RWPE2 (cell line): ENCODE measurements at regions not wholly inside any gene's neighbourhood (a gene's known extent, or its start where the extent isn't known, plus 50 kb on each side); places are given as distances from the start of the nearest gene placed in this dataset.

Experiments
- ATAC-seq: fragments of 200-7000 bp; cut with Tn5 transposase; 3 replicates; pipeline ENCODE4 v1.9.1; 2021; ENCODE audit warnings: low read depth
- DNase-seq: peaks from one replicate; pipeline ENCODE4 v3.0.0-alpha.2; 2020; ENCODE audit warnings: low spot score
- H3K27ac ChIP-seq: fragments of 450-650 bp; 2 replicates; pipeline ENCODE4 v1.5.1; 2017; ENCODE audit warnings: mild to moderate bottlenecking; ENCODE audit not compliant: poor library complexity, severe bottlenecking
- H3K27me3 ChIP-seq: fragments of 250-450 bp; sonication (Bioruptor Pico); 2 replicates; pipeline ENCODE4 v1.5.1; 2021; ENCODE audit warnings: mild to moderate bottlenecking, moderate library complexity; ENCODE audit not compliant: insufficient read depth, poor library complexity, severe bottlenecking
- H3K36me3 ChIP-seq: fragments of 250-450 bp; sonication (Bioruptor Pico); 2 replicates; pipeline ENCODE4 v1.5.1; 2020; ENCODE audit warnings: low read depth, mild to moderate bottlenecking, moderate library complexity
- H3K4me1 ChIP-seq: fragments of 250-450 bp; sonication (Bioruptor Pico); 2 replicates; pipeline ENCODE4 v1.5.1; 2021; ENCODE audit warnings: mild to moderate bottlenecking, moderate library complexity; ENCODE audit not compliant: insufficient read depth, poor library complexity, severe bottlenecking
- H3K4me3 ChIP-seq: fragments of 250-450 bp; sonication (Bioruptor Pico); 2 replicates; pipeline ENCODE4 v1.5.1; 2021; ENCODE audit warnings: mild to moderate bottlenecking, moderate library complexity; ENCODE audit not compliant: severe bottlenecking
- H3K9me3 ChIP-seq: fragments of 250-450 bp; sonication (Bioruptor Pico); 2 replicates; pipeline ENCODE4 v1.5.1; 2021; ENCODE audit warnings: mild to moderate bottlenecking, moderate library complexity; ENCODE audit not compliant: severe bottlenecking
- CTCF ChIP-seq: fragments of 450-650 bp; IDR thresholded peaks from one replicate; pipeline ENCODE4 v1.5.1; 2017; ENCODE audit warnings: mild to moderate bottlenecking, moderate library complexity; ENCODE audit not compliant: poor library complexity, severe bottlenecking

- Histone ChIP-seq H3K36me3 (no peaks in the 10 kb centered on the region), H3K4me1 (peaks cover 4% of the 10 kb centered on the region), H3K4me3 (no peak overlapping the region), H3K27me3 (no peaks in the 10 kb centered on the region), H3K9me3 (no peaks in the 10 kb centered on the region), H3K27ac (no peak overlapping the region)
- DNase-seq = no peak
- no peak for TF ChIP-seq CTCF
- ATAC-seq = no peak
Measured at GRCh38 chr12:90791445-90791844, 163.5 kb downstream of the CCER1 start.

DNA sequence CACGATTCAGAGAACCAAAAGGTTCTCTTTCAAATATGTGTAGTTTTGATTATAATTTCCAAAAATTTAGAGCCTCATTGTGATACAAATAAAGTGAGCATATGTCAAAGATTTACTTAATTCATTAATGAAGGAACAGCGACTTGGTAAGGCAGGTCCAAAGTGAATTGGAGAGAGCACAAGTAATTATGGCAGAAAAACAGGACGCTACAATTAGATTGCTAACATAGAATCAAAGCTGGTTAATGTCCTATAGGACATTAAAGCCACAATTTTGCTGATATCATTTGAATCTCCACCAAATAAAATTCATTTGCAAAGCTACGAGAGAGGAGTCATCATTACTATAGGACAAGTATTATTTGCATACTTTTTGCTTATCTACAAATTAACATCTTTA is 164.2 kb downstream of the CCER1 start:
- ATAC-seq (no peak), DNase-seq (no peak)
- Histone ChIP-seq H3K4me1 (peaks cover 4% of the 10 kb centered on the region), H3K27ac (no peak overlapping the region), H3K4me3 (no peak overlapping the region), H3K27me3 (no peaks in the 10 kb centered on the region), H3K36me3 (no peaks in the 10 kb centered on the region), H3K9me3 (no peaks in the 10 kb centered on the region)
- no peak for TF ChIP-seq CTCF

DNA sequence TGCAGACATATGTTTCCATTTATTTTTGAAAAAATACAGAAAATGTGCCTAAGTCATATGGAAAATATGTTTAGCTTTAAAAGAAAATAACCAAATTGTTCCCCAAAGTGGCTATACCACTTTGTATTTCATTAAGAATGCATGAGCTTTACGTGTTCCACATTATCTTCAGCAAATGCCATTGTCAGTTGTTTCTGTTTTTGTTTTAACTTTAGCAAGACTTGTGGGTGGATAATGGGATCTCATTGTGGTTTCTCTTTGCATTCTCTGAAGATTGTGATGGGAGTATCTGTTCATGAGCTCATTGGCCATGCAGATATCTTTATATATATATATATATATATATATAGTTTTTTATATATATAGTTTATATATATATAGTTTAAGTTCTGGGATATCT is 181.5 kb downstream of the CCER1 start:
- Histone ChIP-seq H3K36me3 (no peaks in the 10 kb centered on the region), H3K4me1 (no peaks in the 10 kb centered on the region), H3K27ac (no peak overlapping the region), H3K4me3 (no peak overlapping the region), H3K9me3 (no peaks in the 10 kb centered on the region), H3K27me3 (no peaks in the 10 kb centered on the region)
- no peak for DNase-seq
- ATAC-seq = no peak
- TF ChIP-seq CTCF = no peak

DNA sequence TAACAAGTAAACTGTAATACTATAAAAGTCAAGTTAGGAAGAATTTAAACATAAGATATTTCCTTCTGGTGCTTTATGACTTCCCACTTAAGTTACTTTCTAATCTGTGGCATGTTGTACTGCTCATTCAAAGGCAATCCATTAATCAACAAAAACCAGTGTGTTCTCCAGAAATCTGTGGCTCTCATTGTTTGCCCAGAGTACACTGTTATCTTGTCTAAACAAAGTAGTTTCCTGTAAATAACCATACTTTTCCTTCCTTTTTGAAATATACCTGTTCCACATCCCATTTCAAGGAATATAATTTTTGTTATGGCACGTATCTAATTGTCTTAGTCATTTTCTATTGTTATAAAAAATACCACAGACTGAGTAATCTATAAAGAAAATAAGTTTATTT is 184.1 kb downstream of the CCER1 start:
- H3K9me3 ChIP-seq = no peaks in the 10 kb centered on the region
- H3K4me3 ChIP-seq = no peak overlapping the region
- H3K27me3 ChIP-seq = no peaks in the 10 kb centered on the region
- ATAC-seq (no peak), DNase-seq (no peak)
- no peaks in the 10 kb centered on the region for H3K36me3 ChIP-seq
- no peak overlapping the region for H3K27ac ChIP-seq
- no peaks in the 10 kb centered on the region for H3K4me1 ChIP-seq
- TF ChIP-seq CTCF = no peak

DNA sequence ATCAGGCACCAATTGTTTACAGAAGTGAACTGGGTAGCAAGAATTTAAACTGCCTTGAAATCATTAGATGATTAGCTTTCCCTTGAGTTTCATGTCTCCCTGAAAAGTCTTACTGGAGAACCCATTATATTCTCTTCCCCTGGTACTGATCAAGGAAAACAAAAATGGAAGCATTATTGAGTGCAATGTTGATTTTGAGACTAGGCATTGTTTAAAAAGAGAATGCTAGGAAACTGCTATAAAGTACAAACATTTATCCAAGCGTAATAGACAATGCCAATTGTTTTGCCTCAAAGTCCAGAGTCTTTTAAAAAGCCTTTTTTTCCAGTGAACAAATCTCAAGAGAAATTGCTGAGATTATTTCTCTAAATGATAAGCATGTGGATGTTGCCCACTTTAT is 197.0 kb downstream of the CCER1 start:
- H3K4me3 ChIP-seq = no peak overlapping the region
- no peak for TF ChIP-seq CTCF
- ATAC-seq (no peak), DNase-seq (no peak)
- H3K9me3 ChIP-seq = no peaks in the 10 kb centered on the region
- no peaks in the 10 kb centered on the region for H3K36me3 ChIP-seq
- no peak overlapping the region for H3K27ac ChIP-seq
- H3K4me1 ChIP-seq = no peaks in the 10 kb centered on the region
- no peaks in the 10 kb centered on the region for H3K27me3 ChIP-seq
